ENCODE measurements at regions not wholly inside any gene's neighbourhood (a gene's known extent, or its start where the extent isn't known, plus 50 kb on each side); places are given as distances from the start of the nearest gene placed in this dataset.
"Not testable (repeated sequence)": the region's sequence is repeated elsewhere in the genome, so short reads cannot be mapped to it uniquely, and the experiment has no call there.

- not testable (repeated sequence) for DNase-seq (ENCODE audit: low read depth)
Measured at GRCh38 chr1:148432318-148432717, 50.8 kb downstream of the PPIAL4G start.

GRCh38 chr1:148429856-148430255 lies 53.2 kb downstream of the PPIAL4G start:
- not testable (repeated sequence) for DNase-seq (ENCODE audit: low read depth)

- DNase-seq (ENCODE audit: low read depth) = not testable (repeated sequence)
Measured at GRCh38 chr1:148426940-148427611, 56.0 kb downstream of the PPIAL4G start.

GRCh38 chr1:148426385-148426784 lies 56.7 kb downstream of the PPIAL4G start:
- not testable (repeated sequence) for DNase-seq (ENCODE audit: low read depth)

DNA sequence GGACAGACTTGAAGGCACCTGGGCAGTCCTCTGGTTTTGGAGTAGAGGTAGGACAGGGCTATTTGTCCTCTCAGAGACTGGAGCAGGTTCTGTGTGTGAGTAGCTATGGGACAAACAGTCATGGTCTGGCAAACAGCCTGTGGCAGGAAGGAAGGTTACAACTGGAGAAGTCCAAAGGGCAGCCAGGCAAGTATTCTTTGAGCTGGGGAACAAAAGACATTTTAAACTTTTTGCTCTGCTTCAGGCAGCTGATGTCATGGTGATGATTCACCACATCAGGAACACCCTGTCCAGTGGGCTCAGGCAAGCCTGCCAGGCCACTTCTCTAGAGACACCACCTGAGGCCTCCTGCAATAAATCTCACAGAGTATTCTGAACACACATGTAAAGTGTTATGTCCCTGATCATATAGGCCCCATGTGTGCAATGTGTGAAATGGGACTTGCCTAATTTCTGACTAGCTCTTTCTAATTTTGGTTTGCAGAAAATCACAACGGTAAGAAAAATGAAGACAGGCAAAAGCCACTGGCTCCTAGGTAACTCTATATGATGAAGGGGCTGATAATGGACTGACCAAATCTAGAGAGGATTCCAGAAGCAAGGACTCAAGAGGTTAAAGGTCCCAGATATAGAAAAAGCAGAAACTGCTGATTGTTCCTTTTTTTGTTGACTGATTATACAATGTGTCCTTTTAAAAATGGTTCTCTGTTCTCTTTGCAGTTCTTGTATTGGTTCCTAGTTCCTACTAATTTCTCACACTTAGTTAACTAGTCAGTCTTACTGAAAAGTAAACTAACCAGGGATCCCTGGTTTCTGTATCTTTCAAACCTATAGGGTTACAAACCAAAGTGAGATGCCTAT lies 58.7 kb downstream of the PPIAL4G start:
- peak; percentile 32 for DNase-seq (ENCODE audit: low read depth)

DNA sequence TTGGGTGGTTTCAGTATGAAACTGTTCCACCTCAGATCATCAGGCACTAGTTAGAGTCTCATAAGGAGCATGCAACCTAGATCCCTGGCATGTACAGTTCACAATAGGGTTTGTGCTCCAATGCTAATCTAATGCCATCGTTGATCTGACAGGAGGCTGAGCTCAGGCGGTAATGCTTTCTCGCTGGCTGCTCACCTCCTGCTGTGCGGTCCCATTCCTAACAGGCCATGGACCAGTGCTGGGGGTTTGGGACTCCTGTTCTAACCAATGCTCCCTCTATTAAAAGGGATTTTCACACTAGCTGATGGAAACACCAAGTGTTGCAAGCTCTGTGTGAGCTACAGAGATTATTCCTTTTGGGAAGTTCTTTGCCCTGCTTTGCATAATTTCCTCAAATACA lies 60.2 kb downstream of the PPIAL4G start:
- DNase-seq (ENCODE audit: low read depth) = not testable (repeated sequence)

- not testable (repeated sequence) for DNase-seq (ENCODE audit: low read depth)
Measured at GRCh38 chr1:148417241-148417640, 65.9 kb downstream of the PPIAL4G start.

GRCh38 chr1:148413385-148413784 lies 69.7 kb downstream of the PPIAL4G start:
- DNase-seq (ENCODE audit: low read depth) = not testable (repeated sequence)

- DNase-seq (ENCODE audit: low read depth) = not testable (repeated sequence)
Measured at GRCh38 chr1:148404786-148405568, 78.1 kb downstream of the PPIAL4G start.

DNA sequence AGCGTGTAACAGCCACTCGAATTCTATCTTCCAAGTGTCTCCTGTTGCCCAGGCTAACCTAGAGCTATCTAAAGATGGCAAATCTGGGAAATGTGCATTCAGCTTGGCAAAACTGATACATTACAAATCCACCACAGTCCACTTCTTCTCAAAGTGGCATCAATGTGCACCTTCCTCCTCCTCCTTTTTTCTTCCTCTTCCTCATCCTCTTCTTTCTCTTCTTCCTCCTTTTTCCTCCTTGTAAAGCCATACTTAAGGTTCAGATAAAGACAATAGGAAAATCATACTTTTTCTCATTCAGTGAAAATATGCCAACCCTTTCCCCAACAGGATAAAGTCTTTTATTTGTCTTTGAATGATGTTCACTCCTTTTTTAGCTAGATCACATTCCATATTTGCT lies 79.2 kb downstream of the PPIAL4G start:
- DNase-seq (ENCODE audit: low read depth) = not testable (repeated sequence)

DNA sequence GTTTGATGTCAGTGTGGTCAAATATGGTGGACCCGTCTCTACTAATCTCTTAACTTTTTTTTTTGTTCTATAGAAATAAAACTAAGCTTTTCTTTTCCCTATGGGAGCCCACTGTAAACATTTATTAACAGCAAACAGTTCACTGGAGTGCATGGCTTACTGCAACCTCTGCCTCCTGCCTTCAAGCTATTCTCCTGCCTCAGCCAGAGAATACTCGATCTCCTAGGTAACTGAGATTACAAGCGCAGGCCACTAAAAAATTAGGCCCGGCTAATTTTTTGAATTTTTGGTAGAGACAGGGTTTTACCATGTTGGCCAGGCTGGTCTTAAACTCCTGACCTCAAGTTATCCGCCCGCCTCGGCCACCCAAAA lies 80.0 kb downstream of the PPIAL4G start:
- DNase-seq (ENCODE audit: low read depth) = not testable (repeated sequence)

GRCh38 chr1:148402152-148403084 lies 80.7 kb downstream of the PPIAL4G start:
- DNase-seq (ENCODE audit: low read depth) = peak; percentile 30

DNA sequence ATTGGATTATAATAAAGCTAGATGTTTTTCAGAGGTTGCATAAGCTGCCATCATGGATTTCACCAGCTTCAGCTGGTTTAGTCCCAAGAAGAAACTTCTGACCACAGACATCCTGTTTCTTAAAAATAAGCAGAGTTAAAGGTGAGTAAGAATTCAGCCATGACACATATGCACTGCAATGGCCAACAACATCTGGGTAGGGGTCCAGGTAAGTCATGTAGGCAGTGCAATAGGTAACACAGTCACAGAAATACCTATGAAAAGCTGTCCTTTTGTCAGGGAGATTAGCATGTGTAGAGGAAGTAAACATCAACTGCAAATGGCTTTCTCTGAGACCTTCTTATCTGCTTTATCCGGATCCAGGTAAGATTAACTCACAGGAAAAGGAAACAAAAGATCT lies 85.6 kb downstream of the PPIAL4G start:
- DNase-seq (ENCODE audit: low read depth) = not testable (repeated sequence)

DNA sequence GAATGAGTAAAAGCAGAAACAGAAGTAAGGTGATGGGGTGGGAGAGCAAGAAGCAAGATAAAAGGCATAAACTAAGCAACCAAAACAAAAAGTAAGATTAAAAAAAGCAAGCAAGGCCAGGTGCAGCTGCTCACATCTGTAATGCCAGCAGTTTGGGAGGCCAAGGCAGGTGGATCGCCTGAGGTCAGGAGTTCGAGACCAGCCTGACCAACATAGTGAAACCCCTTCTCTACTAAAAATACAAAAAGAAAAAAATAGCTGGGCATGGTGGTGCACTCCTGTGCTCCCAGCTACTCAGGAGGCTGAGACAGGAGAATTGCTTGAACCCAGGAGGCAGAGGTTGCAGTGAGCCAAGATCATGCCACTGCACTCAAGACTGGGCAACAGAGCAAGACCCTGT lies 90.6 kb downstream of the PPIAL4G start:
- not testable (repeated sequence) for DNase-seq (ENCODE audit: low read depth)

DNA sequence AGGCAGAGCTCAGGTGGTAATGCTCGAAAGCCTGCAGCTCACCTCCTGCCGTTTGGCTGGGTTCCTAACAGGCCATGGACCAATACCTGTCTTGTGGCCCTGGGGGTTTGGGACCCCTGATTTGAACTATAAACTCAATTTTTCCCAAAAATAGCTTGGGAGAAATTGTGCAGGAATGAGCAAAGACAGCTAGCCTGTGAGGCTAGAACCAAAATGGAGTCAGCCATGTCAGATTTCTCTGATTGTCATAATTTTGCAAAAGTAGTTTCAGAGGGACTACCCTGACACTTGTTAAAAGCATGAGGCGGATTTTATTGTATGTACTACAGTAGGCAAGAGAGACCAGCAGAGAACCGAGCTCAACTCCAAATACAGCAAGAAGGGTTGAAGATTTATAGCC lies 91.8 kb downstream of the PPIAL4G start:
- DNase-seq (ENCODE audit: low read depth) = not testable (repeated sequence)

DNA sequence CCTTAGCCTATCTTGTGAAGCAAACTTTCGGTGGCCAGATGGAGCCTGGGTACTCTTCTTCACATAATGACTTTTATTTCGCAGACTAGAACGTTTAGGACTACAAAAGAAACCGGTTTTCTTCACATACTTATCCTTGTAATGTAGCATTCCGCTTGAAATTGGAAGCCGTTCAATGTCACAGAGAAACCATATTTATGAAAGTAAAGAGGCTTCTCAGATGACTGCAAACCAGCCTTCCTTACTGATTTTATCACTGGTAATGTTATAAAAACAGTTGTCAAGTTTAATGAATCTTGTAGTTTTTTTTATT lies 94.1 kb downstream of the PPIAL4G start:
- DNase-seq (ENCODE audit: low read depth) = no peak

DNA sequence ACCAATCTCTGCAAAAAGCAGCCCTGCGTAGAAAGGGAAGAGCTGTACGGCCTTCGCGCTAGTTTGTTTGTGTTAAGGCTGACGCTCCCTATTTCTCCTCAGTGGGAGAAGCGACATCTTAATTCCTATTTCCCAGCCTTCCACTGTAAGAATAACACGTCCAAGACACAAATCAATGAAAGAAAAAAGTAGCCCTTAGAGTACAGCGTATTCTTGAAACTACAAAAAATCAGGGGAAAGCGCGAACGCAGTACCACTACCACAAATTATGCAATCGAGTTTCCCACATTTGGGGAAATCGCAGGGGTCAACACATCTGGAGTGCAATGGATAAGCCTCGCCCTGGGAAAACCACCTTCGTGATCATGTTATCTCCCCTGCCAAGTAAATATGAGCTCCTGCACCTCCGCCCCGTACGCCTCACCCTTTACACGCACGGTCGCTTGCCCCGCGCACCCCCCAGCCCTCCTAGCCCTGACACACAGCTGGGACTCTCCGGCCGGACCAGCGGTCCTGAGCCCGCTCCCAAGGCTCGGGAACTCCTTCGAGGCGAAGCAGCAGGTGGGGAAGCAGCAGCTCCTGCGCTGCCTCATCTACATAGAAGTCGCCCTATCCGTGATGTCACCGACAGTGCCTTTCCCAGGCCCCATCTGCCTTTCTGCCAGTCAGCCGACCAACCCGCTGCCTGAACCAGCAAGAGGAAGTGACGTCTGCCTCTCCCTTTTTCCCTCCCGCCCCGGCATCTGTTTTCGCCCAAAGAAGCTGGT lies 94.7 kb downstream of the PPIAL4G start:
- DNase-seq (ENCODE audit: low read depth) = peak; percentile 88

DNA sequence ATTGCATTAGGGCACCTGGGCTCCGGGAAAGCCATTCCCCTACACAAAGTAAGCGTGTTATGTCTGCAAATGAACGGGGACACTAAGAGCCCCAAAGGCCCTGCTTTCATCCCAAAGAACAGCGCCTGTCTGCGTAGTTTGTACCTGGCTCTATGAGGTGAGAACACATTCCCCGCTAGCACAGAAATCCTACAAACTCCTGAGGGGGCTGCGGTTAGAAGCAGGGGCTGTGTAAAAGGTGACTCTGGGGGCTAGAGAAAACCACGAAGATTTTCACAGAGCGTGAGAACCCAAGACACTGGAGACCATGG lies 95.2 kb downstream of the PPIAL4G start:
- not testable (repeated sequence) for DNase-seq (ENCODE audit: low read depth)

DNA sequence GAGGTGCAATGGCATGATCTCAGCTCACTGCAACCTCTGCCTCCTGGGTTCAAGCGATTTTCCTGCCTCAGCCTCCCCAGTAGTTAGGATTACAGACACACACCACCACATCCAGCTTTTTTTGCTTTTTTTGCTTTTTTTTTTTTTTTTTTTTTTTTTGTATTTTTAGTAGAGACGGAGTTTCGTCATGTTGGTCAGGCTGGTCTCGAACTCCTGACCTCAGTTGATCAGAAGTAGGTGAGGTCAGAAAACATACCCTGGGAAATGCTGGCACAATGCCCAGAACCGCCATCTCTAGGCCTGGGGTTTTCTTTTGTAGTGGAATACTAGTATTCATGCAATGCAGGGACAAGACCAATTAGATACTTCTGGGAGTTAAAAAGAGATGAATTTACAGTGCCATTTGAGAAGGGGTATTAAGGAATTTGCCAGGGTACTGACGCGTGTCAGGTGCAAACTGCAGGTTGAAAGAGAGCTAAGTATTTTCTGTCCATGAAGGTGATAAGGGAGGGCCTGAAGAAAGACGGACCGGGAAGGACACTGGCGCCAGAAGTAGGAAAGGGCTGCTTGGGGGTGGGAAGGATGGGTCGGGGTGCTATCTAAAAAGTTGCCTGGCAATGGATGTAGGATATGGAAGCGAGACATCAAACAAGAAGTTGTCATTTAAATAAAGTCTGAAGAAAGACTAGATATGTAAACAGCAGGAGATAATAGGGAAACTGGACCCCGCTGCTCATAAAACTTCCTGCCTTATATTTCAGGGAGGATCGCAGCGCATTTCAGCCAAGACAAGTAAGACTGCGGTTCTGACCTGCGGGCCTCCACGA lies 95.8 kb downstream of the PPIAL4G start:
- DNase-seq (ENCODE audit: low read depth) = not testable (repeated sequence)

DNA sequence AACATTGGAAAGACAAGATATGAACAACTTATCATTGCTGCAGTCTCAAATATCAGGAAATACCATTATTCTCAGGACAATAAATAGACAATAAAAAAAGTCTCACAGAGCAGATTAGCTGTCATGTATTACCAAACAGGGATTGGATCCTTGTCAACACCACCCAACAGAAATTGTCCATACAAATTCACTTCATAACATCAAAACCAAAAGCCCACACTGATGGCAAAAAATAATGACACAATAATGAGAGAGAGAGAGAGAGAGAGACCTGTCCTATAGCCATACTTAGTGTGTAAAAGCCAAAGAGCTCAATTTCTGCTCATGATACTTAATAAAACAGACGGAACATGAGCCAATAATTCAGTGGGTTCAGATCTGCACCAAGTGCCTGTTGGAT lies 96.5 kb downstream of the PPIAL4G start:
- no peak for DNase-seq (ENCODE audit: low read depth)
